ENCODE measurements at regions not wholly inside any gene's neighbourhood (a gene's known extent, or its start where the extent isn't known, plus 50 kb on each side); places are given as distances from the start of the nearest gene placed in this dataset.

DNA sequence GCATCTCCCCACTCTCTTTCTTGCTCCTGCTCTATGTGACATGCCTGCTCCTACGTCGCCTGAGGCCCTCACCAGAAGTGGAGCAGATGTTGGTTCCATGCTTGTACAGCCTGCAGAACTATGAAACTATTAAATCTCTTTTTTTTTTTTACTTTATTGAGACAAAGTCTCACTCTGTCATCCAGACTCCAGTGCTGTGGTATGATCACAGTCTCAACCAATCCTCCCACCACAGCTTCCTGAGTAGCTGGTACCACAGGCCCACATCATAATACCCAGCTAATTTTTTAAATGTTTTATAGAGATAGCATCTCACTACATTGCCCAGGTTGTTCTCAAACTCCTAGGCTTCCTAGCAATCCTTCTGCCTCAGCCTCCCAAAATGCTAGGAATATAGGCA, 1067.7 kb downstream of the PCDH9 start:
- TF ChIP-seq, protein P1, sequence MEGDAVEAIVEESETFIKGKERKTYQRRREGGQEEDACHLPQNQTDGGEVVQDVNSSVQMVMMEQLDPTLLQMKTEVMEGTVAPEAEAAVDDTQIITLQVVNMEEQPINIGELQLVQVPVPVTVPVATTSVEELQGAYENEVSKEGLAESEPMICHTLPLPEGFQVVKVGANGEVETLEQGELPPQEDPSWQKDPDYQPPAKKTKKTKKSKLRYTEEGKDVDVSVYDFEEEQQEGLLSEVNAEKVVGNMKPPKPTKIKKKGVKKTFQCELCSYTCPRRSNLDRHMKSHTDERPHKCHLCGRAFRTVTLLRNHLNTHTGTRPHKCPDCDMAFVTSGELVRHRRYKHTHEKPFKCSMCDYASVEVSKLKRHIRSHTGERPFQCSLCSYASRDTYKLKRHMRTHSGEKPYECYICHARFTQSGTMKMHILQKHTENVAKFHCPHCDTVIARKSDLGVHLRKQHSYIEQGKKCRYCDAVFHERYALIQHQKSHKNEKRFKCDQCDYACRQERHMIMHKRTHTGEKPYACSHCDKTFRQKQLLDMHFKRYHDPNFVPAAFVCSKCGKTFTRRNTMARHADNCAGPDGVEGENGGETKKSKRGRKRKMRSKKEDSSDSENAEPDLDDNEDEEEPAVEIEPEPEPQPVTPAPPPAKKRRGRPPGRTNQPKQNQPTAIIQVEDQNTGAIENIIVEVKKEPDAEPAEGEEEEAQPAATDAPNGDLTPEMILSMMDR (conservative IDR thresholded peaks at IDR 0.05; ENCODE audit: low read depth in 2 of 2), result no peak
- TF ChIP-seq EZH2phosphoT487 (IDR thresholded peaks at IDR 0.05; ENCODE audit: unreplicated experiment), result no peak
- TF ChIP-seq, protein P2, sequence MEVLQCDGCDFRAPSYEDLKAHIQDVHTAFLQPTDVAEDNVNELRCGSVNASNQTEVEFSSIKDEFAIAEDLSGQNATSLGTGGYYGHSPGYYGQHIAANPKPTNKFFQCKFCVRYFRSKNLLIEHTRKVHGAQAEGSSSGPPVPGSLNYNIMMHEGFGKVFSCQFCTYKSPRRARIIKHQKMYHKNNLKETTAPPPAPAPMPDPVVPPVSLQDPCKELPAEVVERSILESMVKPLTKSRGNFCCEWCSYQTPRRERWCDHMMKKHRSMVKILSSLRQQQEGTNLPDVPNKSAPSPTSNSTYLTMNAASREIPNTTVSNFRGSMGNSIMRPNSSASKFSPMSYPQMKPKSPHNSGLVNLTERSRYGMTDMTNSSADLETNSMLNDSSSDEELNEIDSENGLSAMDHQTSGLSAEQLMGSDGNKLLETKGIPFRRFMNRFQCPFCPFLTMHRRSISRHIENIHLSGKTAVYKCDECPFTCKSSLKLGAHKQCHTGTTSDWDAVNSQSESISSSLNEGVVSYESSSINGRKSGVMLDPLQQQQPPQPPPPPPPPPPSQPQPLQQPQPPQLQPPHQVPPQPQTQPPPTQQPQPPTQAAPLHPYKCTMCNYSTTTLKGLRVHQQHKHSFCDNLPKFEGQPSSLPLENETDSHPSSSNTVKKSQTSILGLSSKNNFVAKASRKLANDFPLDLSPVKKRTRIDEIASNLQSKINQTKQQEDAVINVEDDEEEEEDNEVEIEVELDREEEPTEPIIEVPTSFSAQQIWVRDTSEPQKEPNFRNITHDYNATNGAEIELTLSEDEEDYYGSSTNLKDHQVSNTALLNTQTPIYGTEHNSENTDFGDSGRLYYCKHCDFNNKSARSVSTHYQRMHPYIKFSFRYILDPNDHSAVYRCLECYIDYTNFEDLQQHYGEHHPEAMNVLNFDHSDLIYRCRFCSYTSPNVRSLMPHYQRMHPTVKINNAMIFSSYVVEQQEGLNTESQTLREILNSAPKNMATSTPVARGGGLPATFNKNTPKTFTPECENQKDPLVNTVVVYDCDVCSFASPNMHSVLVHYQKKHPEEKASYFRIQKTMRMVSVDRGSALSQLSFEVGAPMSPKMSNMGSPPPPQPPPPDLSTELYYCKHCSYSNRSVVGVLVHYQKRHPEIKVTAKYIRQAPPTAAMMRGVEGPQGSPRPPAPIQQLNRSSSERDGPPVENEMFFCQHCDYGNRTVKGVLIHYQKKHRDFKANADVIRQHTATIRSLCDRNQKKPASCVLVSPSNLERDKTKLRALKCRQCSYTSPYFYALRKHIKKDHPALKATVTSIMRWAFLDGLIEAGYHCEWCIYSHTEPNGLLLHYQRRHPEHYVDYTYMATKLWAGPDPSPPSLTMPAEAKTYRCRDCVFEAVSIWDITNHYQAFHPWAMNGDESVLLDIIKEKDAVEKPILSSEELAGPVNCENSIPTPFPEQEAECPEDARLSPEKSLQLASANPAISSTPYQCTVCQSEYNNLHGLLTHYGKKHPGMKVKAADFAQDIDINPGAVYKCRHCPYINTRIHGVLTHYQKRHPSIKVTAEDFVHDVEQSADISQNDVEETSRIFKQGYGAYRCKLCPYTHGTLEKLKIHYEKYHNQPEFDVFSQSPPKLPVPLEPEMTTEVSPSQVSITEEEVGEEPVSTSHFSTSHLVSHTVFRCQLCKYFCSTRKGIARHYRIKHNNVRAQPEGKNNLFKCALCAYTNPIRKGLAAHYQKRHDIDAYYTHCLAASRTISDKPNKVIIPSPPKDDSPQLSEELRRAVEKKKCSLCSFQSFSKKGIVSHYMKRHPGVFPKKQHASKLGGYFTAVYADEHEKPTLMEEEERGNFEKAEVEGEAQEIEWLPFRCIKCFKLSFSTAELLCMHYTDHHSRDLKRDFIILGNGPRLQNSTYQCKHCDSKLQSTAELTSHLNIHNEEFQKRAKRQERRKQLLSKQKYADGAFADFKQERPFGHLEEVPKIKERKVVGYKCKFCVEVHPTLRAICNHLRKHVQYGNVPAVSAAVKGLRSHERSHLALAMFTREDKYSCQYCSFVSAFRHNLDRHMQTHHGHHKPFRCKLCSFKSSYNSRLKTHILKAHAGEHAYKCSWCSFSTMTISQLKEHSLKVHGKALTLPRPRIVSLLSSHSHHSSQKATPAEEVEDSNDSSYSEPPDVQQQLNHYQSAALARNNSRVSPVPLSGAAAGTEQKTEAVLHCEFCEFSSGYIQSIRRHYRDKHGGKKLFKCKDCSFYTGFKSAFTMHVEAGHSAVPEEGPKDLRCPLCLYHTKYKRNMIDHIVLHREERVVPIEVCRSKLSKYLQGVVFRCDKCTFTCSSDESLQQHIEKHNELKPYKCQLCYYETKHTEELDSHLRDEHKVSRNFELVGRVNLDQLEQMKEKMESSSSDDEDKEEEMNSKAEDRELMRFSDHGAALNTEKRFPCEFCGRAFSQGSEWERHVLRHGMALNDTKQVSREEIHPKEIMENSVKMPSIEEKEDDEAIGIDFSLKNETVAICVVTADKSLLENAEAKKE (CRISPR knock-in tag; IDR thresholded peaks at IDR 0.05), result no peak
- no peak for TF ChIP-seq REST (IDR thresholded peaks at IDR 0.05; ENCODE audit: unreplicated experiment)
- no peak for TF ChIP-seq POLR2AphosphoS5 (IDR thresholded peaks at IDR 0.05; ENCODE audit: low read depth)
- TF ChIP-seq EZH2 (IDR thresholded peaks at IDR 0.05; ENCODE audit: low read depth, unreplicated experiment), result no peak
- TF ChIP-seq CREB1 (CRISPR knock-in tag; IDR thresholded peaks at IDR 0.05; ENCODE audit: low read depth), result no peak
- no peak for TF ChIP-seq NANOG (IDR thresholded peaks at IDR 0.05; ENCODE audit: borderline replicate concordance)
- no peak for TF ChIP-seq ZNF114 (CRISPR knock-in tag; IDR thresholded peaks at IDR 0.05)
- TF ChIP-seq ZNF331 (CRISPR knock-in tag; IDR thresholded peaks at IDR 0.05; ENCODE audit: low read depth), result no peak
- TF ChIP-seq JUNB (IDR thresholded peaks at IDR 0.05; ENCODE audit: unreplicated experiment), result no peak
- no peak for TF ChIP-seq STAT1 (IDR thresholded peaks at IDR 0.05; ENCODE audit: unreplicated experiment)
- TF ChIP-seq, protein P3, sequence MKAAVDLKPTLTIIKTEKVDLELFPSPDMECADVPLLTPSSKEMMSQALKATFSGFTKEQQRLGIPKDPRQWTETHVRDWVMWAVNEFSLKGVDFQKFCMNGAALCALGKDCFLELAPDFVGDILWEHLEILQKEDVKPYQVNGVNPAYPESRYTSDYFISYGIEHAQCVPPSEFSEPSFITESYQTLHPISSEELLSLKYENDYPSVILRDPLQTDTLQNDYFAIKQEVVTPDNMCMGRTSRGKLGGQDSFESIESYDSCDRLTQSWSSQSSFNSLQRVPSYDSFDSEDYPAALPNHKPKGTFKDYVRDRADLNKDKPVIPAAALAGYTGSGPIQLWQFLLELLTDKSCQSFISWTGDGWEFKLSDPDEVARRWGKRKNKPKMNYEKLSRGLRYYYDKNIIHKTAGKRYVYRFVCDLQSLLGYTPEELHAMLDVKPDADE (IDR thresholded peaks at IDR 0.05), result no peak

Data from GM23338 (cell line).